OCI-LY3 (cell line): ENCODE measurements at regions not wholly inside any gene's neighbourhood (a gene's known extent, or its start where the extent isn't known, plus 50 kb on each side); places are given as distances from the start of the nearest gene placed in this dataset.

Experiments used
- CTCF ChIP-seq: fragments of 200-600, 300-600 bp; sonication (generic); IDR thresholded peaks from 2 replicates; pipeline ENCODE4 v1.5.1; 2014; ENCODE audit warnings: antibody characterized with exemption, low read length, low read depth
- EZH2phosphoT487 ChIP-seq: fragments of 200-600 bp; shearing (Covaris generic); IDR thresholded peaks from 2 replicates; pipeline ENCODE4 v1.6.1; 2018; ENCODE audit warnings: antibody characterized with exemption, mixed run types, low read depth

GRCh38 chr5:163386352-163386751 is 51.0 kb upstream of the CCNG1 start:
- TF ChIP-seq CTCF = no peak
- no peak for TF ChIP-seq EZH2phosphoT487
